ENCODE measurements at regions not wholly inside any gene's neighbourhood (a gene's known extent, or its start where the extent isn't known, plus 50 kb on each side); places are given as distances from the start of the nearest gene placed in this dataset.

GRCh38 chr22:49398115-49398514, 429.6 kb downstream of the BRD1 start:
- TF ChIP-seq CTCF (conservative IDR thresholded peaks at IDR 0.05; ENCODE audit: low read length), result no peak
- no peak for TF ChIP-seq EZH2phosphoT487 (IDR thresholded peaks at IDR 0.05; ENCODE audit: borderline replicate concordance)
